SK-N-SH (cell line): ENCODE measurements at regions not wholly inside any gene's neighbourhood (a gene's known extent, or its start where the extent isn't known, plus 50 kb on each side); places are given as distances from the start of the nearest gene placed in this dataset.

Experiments
- CTCF ChIA-PET: fragments of 300-600, 350-600 bp; formaldehyde crosslinking; extraction: SDS; loops from one replicate; lab custom pipeline; 2021; lab: Yijun Ruan, JAX
- POLR2A ChIA-PET: fragments of 350-600 bp; sonication (Branson Sonifier 250); formaldehyde crosslinking; extraction: SDS; loops from one replicate; lab custom pipeline; 2020; ENCODE audit warnings: antibody characterized with exemption, inconsistent platforms; lab: Yijun Ruan, JAX
- DNase-seq: peaks from one replicate; pipeline ENCODE4 v3.0.0; 2012
- H2AFZ ChIP-seq: fragments of 200-600 bp; sonication (generic); 2 replicates; pipeline ENCODE4 v1.8.1; 2016; ENCODE audit warnings: antibody characterized with exemption, mild to moderate bottlenecking, low read depth
- H3F3A ChIP-seq: fragments of 200-600 bp; sonication (generic); replicated peaks from 2 replicates; pipeline ENCODE3; 2016; ENCODE audit warnings: antibody characterized with exemption, mild to moderate bottlenecking; ENCODE audit not compliant: insufficient read depth
- H3K27ac ChIP-seq, 2 experiments: fragments of 200-500 bp in 1 of 2; fragments of 200-600 bp in 1 of 2; sonication (Bioruptor generic) in 1 of 2; sonication (generic), shearing (Covaris generic) in 1 of 2; 2 replicates each; pipeline versions ENCODE4 v1.5.1 to v1.6.1; 2014 to 2016; ENCODE audit warnings: low read depth in 2 of 2, inconsistent platforms in 1 of 2, low read length in 1 of 2, mild to moderate bottlenecking in 1 of 2, mixed read lengths in 1 of 2
- H3K27me3 ChIP-seq: fragments of 200-600 bp; sonication (generic), shearing (Covaris generic); 2 replicates; pipeline ENCODE4 v1.6.1; 2016; ENCODE audit warnings: mixed run types; ENCODE audit not compliant: insufficient read depth
- H3K36me3 ChIP-seq, 2 experiments: fragments of 200-500 bp in 1 of 2; fragments of 200-600 bp in 1 of 2; sonication (Bioruptor generic) in 1 of 2; sonication (generic) in 1 of 2; replicated peaks in 1 of 2; 2 replicates each; pipeline versions ENCODE3 to v1.5.1; 2014 to 2016; ENCODE audit warnings: low read length in 1 of 2, mild to moderate bottlenecking in 1 of 2; ENCODE audit not compliant: insufficient read depth in 2 of 2, control insufficient read depth in 1 of 2
- H3K4me1 ChIP-seq, 2 experiments: fragments of 200-500 bp in 1 of 2; fragments of 200-600 bp in 1 of 2; sonication (Bioruptor generic) in 1 of 2; sonication (generic), shearing (Covaris generic) in 1 of 2; 2 replicates each; pipeline versions ENCODE4 v1.5.1 to v1.6.1; 2014 to 2016; ENCODE audit warnings: low read depth in 1 of 2, low read length in 1 of 2, mixed run types in 1 of 2; ENCODE audit not compliant: insufficient read depth in 2 of 2, control insufficient read depth in 1 of 2
- H3K4me2 ChIP-seq: fragments of 200-600 bp; sonication (generic), shearing (Covaris generic); 2 replicates; pipeline ENCODE4 v1.6.1; 2017; ENCODE audit warnings: mixed run types
- H3K4me3 ChIP-seq, 2 experiments: fragments of 200-500 bp in 1 of 2; fragments of 200-600 bp in 1 of 2; sonication (Bioruptor generic) in 1 of 2; sonication (generic), shearing (Covaris generic) in 1 of 2; 2 replicates each; pipeline versions ENCODE4 v1.5.1 to v1.8.1; 2014 to 2016; ENCODE audit warnings: low read depth in 2 of 2, inconsistent platforms in 1 of 2, low read length in 1 of 2, mild to moderate bottlenecking in 1 of 2, mixed read lengths in 1 of 2, moderate library complexity in 1 of 2
- H3K79me2 ChIP-seq: fragments of 200-600 bp; sonication (generic); 2 replicates; pipeline ENCODE4 v1.8.1; 2017; ENCODE audit warnings: mild to moderate bottlenecking; ENCODE audit not compliant: insufficient read depth
- H3K9ac ChIP-seq: fragments of 200-600 bp; sonication (generic); 2 replicates; pipeline ENCODE4 v1.6.1; 2017; ENCODE audit warnings: mixed run types
- H3K9me2 ChIP-seq: fragments of 200-600 bp; sonication (generic); 2 replicates; pipeline ENCODE4 v1.6.1; 2017; ENCODE audit warnings: mixed run types
- H3K9me3 ChIP-seq: fragments of 200-600 bp; sonication (generic); 2 replicates; pipeline ENCODE4 v1.6.1; 2017; ENCODE audit warnings: mixed run types, mild to moderate bottlenecking, moderate library complexity
- H4K20me1 ChIP-seq: fragments of 200-600 bp; sonication (generic); 2 replicates; pipeline ENCODE4 v1.6.1; 2017; ENCODE audit warnings: mild to moderate bottlenecking, mixed run types; ENCODE audit not compliant: insufficient read depth
- CHD2 ChIP-seq: fragments of 150-350 bp; IDR thresholded peaks from 2 replicates; pipeline ENCODE4 v1.6.1; 2018; ENCODE audit warnings: low read length; ENCODE audit not compliant: partially characterized antibody
- CTCF ChIP-seq: fragments of 200-600 bp; sonication (generic); IDR thresholded peaks from 2 replicates; pipeline ENCODE4 v1.6.1; 2017; ENCODE audit warnings: antibody characterized with exemption, mild to moderate bottlenecking, moderate library complexity
- ELF1 ChIP-seq: IDR thresholded peaks from 2 replicates; pipeline ENCODE4 v1.4.0; 2012
- EP300 ChIP-seq, 2 experiments: IDR thresholded peaks; 2 replicates each; pipeline versions ENCODE4 v1.4.0 to v1.6.1; 2012; ENCODE audit warnings: borderline replicate concordance in 1 of 2, low read depth in 1 of 2, low read length in 1 of 2
- FOSL2 ChIP-seq: IDR thresholded peaks from 2 replicates; pipeline ENCODE4 v1.4.0; 2012; ENCODE audit warnings: low read depth, mild to moderate bottlenecking, moderate library complexity, borderline replicate concordance
- GATA2 ChIP-seq: sonication (generic); formaldehyde crosslinking; IDR thresholded peaks from 2 replicates; pipeline ENCODE4 v1.5.0; 2020; ENCODE audit warnings: mild to moderate bottlenecking, missing genetic modification reagents
- IRF3 ChIP-seq: fragments of 150-350 bp; IDR thresholded peaks from 2 replicates; pipeline ENCODE4 v1.6.1; 2016; ENCODE audit warnings: mild to moderate bottlenecking, low read depth, low read length
- MEF2A ChIP-seq: IDR thresholded peaks from 2 replicates; pipeline ENCODE4 v1.4.0; 2012; ENCODE audit warnings: low read depth, borderline replicate concordance
- NFIC ChIP-seq: IDR thresholded peaks from 2 replicates; pipeline ENCODE4 v1.4.0; 2012; ENCODE audit warnings: borderline replicate concordance
- RCOR1 ChIP-seq: fragments of 150-350 bp; IDR thresholded peaks from 2 replicates; pipeline ENCODE4 v1.6.1; 2017; ENCODE audit warnings: antibody characterized with exemption, low read length
- SIN3A ChIP-seq: IDR thresholded peaks from 2 replicates; pipeline ENCODE4 v1.6.1; 2012; ENCODE audit warnings: low read depth, mild to moderate bottlenecking, low read length, moderate library complexity, borderline replicate concordance
- TAF1 ChIP-seq: IDR thresholded peaks from 2 replicates; pipeline ENCODE4 v1.6.1; 2012; ENCODE audit warnings: low read depth, mild to moderate bottlenecking, low read length, moderate library complexity, borderline replicate concordance
- TCF12 ChIP-seq: IDR thresholded peaks from 2 replicates; pipeline ENCODE4 v1.4.0; 2012
- USF1 ChIP-seq: IDR thresholded peaks from 2 replicates; pipeline ENCODE4 v1.4.0; 2012; ENCODE audit warnings: low read depth, borderline replicate concordance
- ZBTB33 ChIP-seq: IDR thresholded peaks from 2 replicates; pipeline ENCODE4 v1.4.0; 2012; ENCODE audit warnings: low read depth, borderline replicate concordance

- H3K27ac ChIP-seq, result no peak overlapping the region
- no peak overlapping the region for H3K9ac ChIP-seq
- ChIA-PET CTCF (interaction anchor here (2.2 to 2.4 kb wide), 2 partner anchors 23 to 204 kb away, joined by 8 to 10 read pairs; no protein-coding TSS in a partner anchor), POLR2A (no interaction called here)
- no peaks in the 10 kb centered on the region for H3K79me2 ChIP-seq
- no peak overlapping the region for H2AFZ ChIP-seq
- H3K4me1 ChIP-seq, result no peaks in the 10 kb centered on the region; a peak in 1 of 4 replicates
- no peaks in the 10 kb centered on the region for H4K20me1 ChIP-seq
- DNase-seq, result no peak
- no peaks in the 10 kb centered on the region for H3K9me3 ChIP-seq
- TF ChIP-seq SIN3A (no peak), MEF2A (no peak), GATA2 (CRISPR knock-in tag) (no peak), NFIC (no peak), CHD2 (no peak), USF1 (no peak), TCF12 (no peak), RCOR1 (no peak), EP300 (IDR thresholded peaks at IDR 0.05; ENCODE audit: borderline replicate concordance in 1 of 2, low read depth in 1 of 2, low read length in 1 of 2) (no peak), TAF1 (no peak), FOSL2 (no peak), ELF1 (no peak), ZBTB33 (no peak), IRF3 (no peak), CTCF (no peak)
- TF ChIP-seq, all 33 proteins: peak for 0
- no peaks in the 10 kb centered on the region for H3K36me3 ChIP-seq
- H3F3A ChIP-seq, result no peaks in the 10 kb centered on the region
- no peaks in the 10 kb centered on the region for H3K9me2 ChIP-seq
- H3K27me3 ChIP-seq, result no peaks in the 10 kb centered on the region
- no peak overlapping the region for H3K4me2 ChIP-seq
- no peak overlapping the region for H3K4me3 ChIP-seq
Measured at GRCh38 chr4:89664521-89664920, 172.4 kb downstream of the SNCA start.
